Esophagus squamous epithelium (tissue), 5 donors: ENCODE measurements at regions not wholly inside any gene's neighbourhood (a gene's known extent, or its start where the extent isn't known, plus 50 kb on each side); places are given as distances from the start of the nearest gene placed in this dataset.

Source experiments
- DNase-seq: peaks from one replicate; lab custom pipeline; 2025; lab: John Stamatoyannopoulos, UW
- H3K27ac ChIP-seq, 4 donors: fragments of 200-600 bp; sonication (generic); one replicate each; pipeline ENCODE4 v1.5.1; 2016 to 2019; ENCODE audit warnings: mild to moderate bottlenecking in 1 of 4
- H3K27me3 ChIP-seq, 4 donors: fragments of 200-600 bp; sonication (generic); 1 replicate in 3 of 4; 2 replicates in 1 of 4; pipeline versions ENCODE4 v1.5.1 to v1.6.0; 2017 to 2021; ENCODE audit warnings: antibody characterized with exemption in 1 of 4
- H3K36me3 ChIP-seq, 3 donors: fragments of 200-600 bp; sonication (generic); one replicate each; pipeline ENCODE4 v1.5.1; 2016 to 2019
- H3K4me1 ChIP-seq, 3 donors: fragments of 200-600 bp; sonication (generic); one replicate each; pipeline ENCODE4 v1.5.1; 2017 to 2019
- H3K4me3 ChIP-seq, 4 donors: fragments of 200-600 bp; sonication (generic); 1 replicate in 3 of 4; 2 replicates in 1 of 4; pipeline ENCODE4 v1.5.1; 2016 to 2019; ENCODE audit warnings: mild to moderate bottlenecking in 2 of 4, moderate library complexity in 1 of 4
- H3K9me3 ChIP-seq, 3 donors: fragments of 200-600 bp; sonication (generic); one replicate each; pipeline ENCODE4 v1.5.1; 2016 to 2019
- POLR2A ChIP-seq, 4 donors: fragments of 450-650 bp; IDR thresholded peaks; one replicate each; pipeline ENCODE4 v1.6.1; 2017; ENCODE audit warnings: antibody characterized with exemption in 4 of 4, mild to moderate bottlenecking in 4 of 4, moderate library complexity in 3 of 4
- WGBS, 2 donors: methylation state at CpG; one replicate each; pipeline ENCODE4 v1.1.5; 2018; 5-methylcytosine and 5-hydroxymethylcytosine counted together
- intact Hi-C: fragments of 100-400 bp; cut with DNase I; formaldehyde crosslinking; loops from one replicate; pipeline ENCODE4 v1.15.0; 2022
- TF ChIP-seq, protein P1 (sequence below), 6 experiments: fragments of 450-650 bp in 4 of 6; fragments of 200-600 bp in 2 of 6; sonication (generic) in 2 of 6; IDR thresholded peaks; one replicate each; pipeline ENCODE4 v1.5.1; 2016 to 2019; ENCODE audit warnings: antibody characterized with exemption in 6 of 6, mild to moderate bottlenecking in 4 of 6, moderate library complexity in 4 of 6
- donor health status: DM: yes; HTN: yes; CAD: no.

DNA sequence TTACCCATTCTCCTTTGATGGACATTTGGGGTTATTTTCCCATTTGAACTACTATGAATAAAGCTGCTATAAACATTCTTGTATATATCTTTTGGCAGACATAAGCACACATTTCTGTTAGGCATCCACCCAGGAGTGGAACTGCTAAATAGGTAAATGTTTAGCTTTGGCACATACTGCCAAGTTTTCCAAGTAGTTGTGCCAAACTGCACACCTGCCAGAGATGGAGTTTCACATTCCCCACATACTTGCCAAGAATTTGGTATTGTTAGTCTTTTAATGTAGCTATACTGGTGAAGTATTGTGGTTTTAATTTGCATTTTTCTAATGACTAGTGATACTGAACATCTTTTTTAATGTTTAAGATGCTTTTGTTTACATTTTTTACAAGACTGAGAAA, 201.0 kb downstream of the GXYLT1 start:
- TF ChIP-seq, protein P1, sequence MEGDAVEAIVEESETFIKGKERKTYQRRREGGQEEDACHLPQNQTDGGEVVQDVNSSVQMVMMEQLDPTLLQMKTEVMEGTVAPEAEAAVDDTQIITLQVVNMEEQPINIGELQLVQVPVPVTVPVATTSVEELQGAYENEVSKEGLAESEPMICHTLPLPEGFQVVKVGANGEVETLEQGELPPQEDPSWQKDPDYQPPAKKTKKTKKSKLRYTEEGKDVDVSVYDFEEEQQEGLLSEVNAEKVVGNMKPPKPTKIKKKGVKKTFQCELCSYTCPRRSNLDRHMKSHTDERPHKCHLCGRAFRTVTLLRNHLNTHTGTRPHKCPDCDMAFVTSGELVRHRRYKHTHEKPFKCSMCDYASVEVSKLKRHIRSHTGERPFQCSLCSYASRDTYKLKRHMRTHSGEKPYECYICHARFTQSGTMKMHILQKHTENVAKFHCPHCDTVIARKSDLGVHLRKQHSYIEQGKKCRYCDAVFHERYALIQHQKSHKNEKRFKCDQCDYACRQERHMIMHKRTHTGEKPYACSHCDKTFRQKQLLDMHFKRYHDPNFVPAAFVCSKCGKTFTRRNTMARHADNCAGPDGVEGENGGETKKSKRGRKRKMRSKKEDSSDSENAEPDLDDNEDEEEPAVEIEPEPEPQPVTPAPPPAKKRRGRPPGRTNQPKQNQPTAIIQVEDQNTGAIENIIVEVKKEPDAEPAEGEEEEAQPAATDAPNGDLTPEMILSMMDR (IDR thresholded peaks at IDR 0.05), result no peak
- no peak for TF ChIP-seq POLR2A (IDR thresholded peaks at IDR 0.05)
- no peaks in the 10 kb centered on the region for H3K4me1 ChIP-seq
- intact Hi-C loops, result no loop called here

DNA sequence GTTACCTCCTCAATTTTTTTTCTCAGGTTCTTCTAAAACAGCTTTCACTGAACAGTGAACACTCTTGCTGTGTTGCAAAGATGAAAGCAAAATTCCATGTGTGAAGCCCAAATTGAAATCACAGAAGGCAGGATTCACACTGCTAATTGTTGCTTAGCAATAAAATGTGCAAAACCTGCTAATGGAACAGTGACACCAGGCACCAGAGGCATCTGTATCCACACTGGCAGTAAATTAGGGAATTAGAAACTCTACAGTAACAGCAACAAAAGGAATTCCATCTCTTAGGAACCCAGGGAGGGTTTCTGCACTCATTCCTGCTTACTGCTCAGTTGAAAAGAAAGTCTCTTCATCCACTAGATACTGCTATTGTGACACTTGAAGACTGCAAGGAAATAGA, 202.3 kb downstream of the GXYLT1 start:
- H3K9me3 ChIP-seq, result peaks cover 0 to 11% (median 9%) of the 10 kb centered on the region in 3 donors
- no peak for DNase-seq
- no peaks in the 10 kb centered on the region for H3K4me1 ChIP-seq
- H3K27me3 ChIP-seq, result no peaks in the 10 kb centered on the region
- TF ChIP-seq POLR2A (IDR thresholded peaks at IDR 0.05), result no peak
- TF ChIP-seq, protein P1 (IDR thresholded peaks at IDR 0.05), result no peak
- intact Hi-C loops, result no loop called here
- H3K27ac ChIP-seq, result no peak overlapping the region
- H3K36me3 ChIP-seq, result no peaks in the 10 kb centered on the region
- H3K4me3 ChIP-seq, result no peak overlapping the region

More for the DNA sequence above, 201.0 kb downstream of the GXYLT1 start:
- H3K27ac ChIP-seq, result no peak overlapping the region
- peaks cover 0 to 11% (median 9%) of the 10 kb centered on the region in 3 donors for H3K9me3 ChIP-seq
- H3K4me3 ChIP-seq, result no peak overlapping the region
- DNase-seq, result no peak
- no peaks in the 10 kb centered on the region for H3K27me3 ChIP-seq
- H3K36me3 ChIP-seq, result no peaks in the 10 kb centered on the region

DNA sequence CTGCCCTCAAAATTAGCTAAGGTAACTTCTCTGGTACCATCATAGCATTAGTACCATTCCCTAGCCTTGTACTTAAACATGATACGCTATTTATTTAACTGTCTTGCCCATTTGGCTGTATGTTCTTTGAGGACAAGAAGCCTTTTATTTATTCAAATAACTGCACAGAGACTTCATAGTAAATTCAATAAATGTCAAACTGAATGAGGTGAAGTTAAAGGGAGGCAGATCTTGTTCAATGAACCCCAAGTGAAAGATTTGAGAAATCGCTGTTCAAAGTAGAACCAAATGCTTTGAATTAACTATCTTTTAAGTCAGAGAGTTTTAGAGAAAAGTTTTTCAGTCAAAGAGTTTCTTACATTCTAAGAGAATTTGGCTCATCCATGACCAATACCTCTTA, 203.6 kb downstream of the GXYLT1 start:
- Histone ChIP-seq H3K4me1 (no peaks in the 10 kb centered on the region), H3K4me3 (no peak overlapping the region), H3K36me3 (no peaks in the 10 kb centered on the region), H3K9me3 (peaks cover 0 to 5% (median 5%) of the 10 kb centered on the region in 3 donors), H3K27me3 (no peaks in the 10 kb centered on the region), H3K27ac (no peak overlapping the region)
- no peak for TF ChIP-seq POLR2A (IDR thresholded peaks at IDR 0.05)
- TF ChIP-seq, protein P1 (IDR thresholded peaks at IDR 0.05), result no peak
- DNase-seq, result no peak
- intact Hi-C loops, result no loop called here
- 87 to 89% methylated on average over 2 of the region's 2 CpGs for WGBS, 2 donors

DNA sequence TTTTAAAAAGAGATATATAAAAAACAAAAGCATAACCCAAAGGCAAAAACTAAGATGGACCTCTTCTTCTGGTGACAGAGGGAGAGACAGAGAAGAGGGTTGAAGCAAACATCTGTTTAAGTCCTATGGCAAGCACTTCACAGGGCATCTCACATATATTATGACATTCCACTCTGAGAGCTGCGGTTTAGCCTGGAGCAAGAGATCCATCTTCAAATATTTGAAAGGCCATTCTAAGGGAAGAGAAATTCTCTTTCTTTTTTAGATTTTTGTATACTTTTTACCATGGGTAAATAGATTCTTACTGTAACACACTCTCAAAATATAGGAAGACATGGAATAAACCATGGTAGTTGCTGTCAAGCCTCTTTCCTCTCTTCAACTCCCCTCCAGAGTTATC, 204.1 kb downstream of the GXYLT1 start:
- no peak for DNase-seq
- 68 to 79% methylated on average over 1 of the region's 1 CpG for WGBS, 2 donors
- Histone ChIP-seq H3K9me3 (no peaks in the 10 kb centered on the region), H3K4me1 (no peaks in the 10 kb centered on the region), H3K27ac (no peak overlapping the region), H3K36me3 (no peaks in the 10 kb centered on the region), H3K27me3 (no peaks in the 10 kb centered on the region), H3K4me3 (no peak overlapping the region)
- intact Hi-C loops, result no loop called here
- TF ChIP-seq, protein P1 (IDR thresholded peaks at IDR 0.05), result no peak
- no peak for TF ChIP-seq POLR2A (IDR thresholded peaks at IDR 0.05)

DNA sequence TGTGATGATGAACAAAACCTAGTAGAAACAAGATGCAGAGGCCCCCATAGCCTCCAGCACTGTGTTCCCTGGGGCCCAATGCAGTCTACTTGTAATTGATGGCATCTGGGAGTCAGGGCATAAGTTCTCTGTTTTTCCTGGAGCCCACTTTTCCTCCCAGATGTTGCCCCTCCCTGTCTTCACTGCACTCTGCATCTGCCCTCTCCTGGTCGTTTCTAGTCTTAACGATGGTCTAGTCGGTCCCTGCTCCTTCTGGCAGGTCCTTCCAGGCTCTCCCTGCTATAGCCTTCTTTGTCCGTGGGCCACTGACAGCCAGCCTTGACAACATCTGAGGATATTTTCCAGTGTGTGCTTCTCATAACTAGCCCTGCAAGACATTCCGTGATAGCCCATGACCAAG, 208.3 kb downstream of the GXYLT1 start:
- Histone ChIP-seq H3K27ac (no peak overlapping the region), H3K27me3 (no peaks in the 10 kb centered on the region), H3K4me3 (no peak overlapping the region), H3K36me3 (no peaks in the 10 kb centered on the region), H3K9me3 (no peaks in the 10 kb centered on the region), H3K4me1 (peaks cover 0 to 12% (median 3%) of the 10 kb centered on the region in 3 donors)
- intact Hi-C loops, result no loop called here
- 41 to 69% methylated on average over 5 of the region's 5 CpGs for WGBS, 2 donors
- TF ChIP-seq, protein P1 (IDR thresholded peaks at IDR 0.05), result no peak
- TF ChIP-seq POLR2A (IDR thresholded peaks at IDR 0.05), result no peak
- no peak for DNase-seq
